GM23338 (cell line): ENCODE measurements at regions not wholly inside any gene's neighbourhood (a gene's known extent, or its start where the extent isn't known, plus 50 kb on each side); places are given as distances from the start of the nearest gene placed in this dataset.

Experiments
- ATAC-seq: fragments of 200-7000 bp; cut with Tn5 transposase; 3 replicates; pipeline ENCODE4 v1.9.1; 2020
- DNase-seq: peaks from one replicate; pipeline ENCODE4 v3.0.0-alpha.2; 2015; ENCODE audit warnings: low spot score
- H2AFZ ChIP-seq: fragments of 200-600 bp; sonication (generic); 2 replicates; pipeline ENCODE4 v1.8.0; 2016; ENCODE audit warnings: antibody characterized with exemption, mild to moderate bottlenecking, moderate library complexity
- H3F3A ChIP-seq: fragments of 200-600 bp; sonication (generic); replicated peaks from 2 replicates; pipeline ENCODE4 v1.8.0; 2017; ENCODE audit warnings: antibody characterized with exemption, mixed run types, low read depth
- H3K27ac ChIP-seq: fragments of 200-600 bp; sonication (generic); 2 replicates; pipeline ENCODE4 v1.6.1; 2016; ENCODE audit warnings: low read depth
- H3K27me3 ChIP-seq: fragments of 200-600 bp; sonication (generic); 2 replicates; pipeline ENCODE4 v1.8.0; 2016; ENCODE audit warnings: mild to moderate bottlenecking, mixed run types, moderate library complexity; ENCODE audit not compliant: insufficient read depth
- H3K36me3 ChIP-seq: fragments of 200-600 bp; sonication (generic); 2 replicates; pipeline ENCODE4 v1.8.0; 2016; ENCODE audit warnings: mild to moderate bottlenecking; ENCODE audit not compliant: insufficient read depth
- H3K4me1 ChIP-seq: fragments of 200-600 bp; sonication (generic); 2 replicates; pipeline ENCODE4 v1.8.0; 2016; ENCODE audit warnings: mild to moderate bottlenecking, moderate library complexity; ENCODE audit not compliant: insufficient read depth
- H3K4me2 ChIP-seq: fragments of 200-600 bp; sonication (generic); 2 replicates; pipeline ENCODE4 v1.7.1; 2017; ENCODE audit warnings: mixed run types
- H3K4me3 ChIP-seq: fragments of 200-600 bp; sonication (generic); 2 replicates; pipeline ENCODE4 v1.6.1; 2016; ENCODE audit warnings: mixed run types
- H3K79me2 ChIP-seq: fragments of 200-600 bp; sonication (generic); replicated peaks from 2 replicates; pipeline ENCODE4 v1.8.0; 2017; ENCODE audit warnings: mild to moderate bottlenecking; ENCODE audit not compliant: insufficient read depth
- H3K9me2 ChIP-seq: fragments of 200-600 bp; sonication (generic); 2 replicates; pipeline ENCODE4 v1.8.0; 2017; ENCODE audit not compliant: insufficient read depth
- H4K20me1 ChIP-seq: fragments of 200-600 bp; sonication (generic); replicated peaks from 2 replicates; pipeline ENCODE4 v1.8.0; 2017; ENCODE audit warnings: mild to moderate bottlenecking; ENCODE audit not compliant: insufficient read depth
- H3K27ac Mint-ChIP-seq: 2 replicates; pipeline ENCODE4 v1.8.0; 2020; ENCODE audit warnings: inconsistent platforms, mild to moderate bottlenecking, moderate library complexity, mixed read lengths
- H3K27me3 Mint-ChIP-seq: 3 replicates; pipeline ENCODE4 v1.8.0; 2022; ENCODE audit warnings: low read depth, mild to moderate bottlenecking, moderate library complexity, mixed read lengths, inconsistent platforms; ENCODE audit not compliant: insufficient read depth, poor library complexity
- H3K36me3 Mint-ChIP-seq: 3 replicates; pipeline ENCODE4 v1.8.0; 2021; ENCODE audit warnings: low read depth, mild to moderate bottlenecking, inconsistent platforms, moderate library complexity, mixed read lengths
- H3K4me1 Mint-ChIP-seq: 3 replicates; pipeline ENCODE4 v1.8.0; 2020; ENCODE audit warnings: mild to moderate bottlenecking, inconsistent platforms, mixed read lengths
- H3K4me3 Mint-ChIP-seq: 3 replicates; pipeline ENCODE4 v1.8.0; 2021; ENCODE audit warnings: moderate library complexity, mild to moderate bottlenecking, inconsistent platforms, mixed read lengths
- H3K9me3 Mint-ChIP-seq: 3 replicates; pipeline ENCODE4 v1.8.0; 2020; ENCODE audit warnings: moderate library complexity, mild to moderate bottlenecking, inconsistent platforms, mixed read lengths
- CREB1 ChIP-seq: fragments of 250-450 bp; sonication (Bioruptor Pico); IDR thresholded peaks from 2 replicates; pipeline ENCODE4 v1.5.0; 2020; ENCODE audit warnings: low read depth, mild to moderate bottlenecking, moderate library complexity
- CTCF ChIP-seq, 2 experiments: fragments of 200-600 bp in 1 of 2; sonication (generic) in 1 of 2; conservative IDR thresholded peaks; 2 replicates each; pipeline versions ENCODE4 v1.5.1 to v1.6.1; 2016 to 2017; ENCODE audit warnings: antibody characterized with exemption in 2 of 2, low read depth in 2 of 2, mild to moderate bottlenecking in 2 of 2, moderate library complexity in 1 of 2
- ETS1 ChIP-seq: IDR thresholded peaks from 2 replicates; pipeline ENCODE4 v1.6.1; 2016; ENCODE audit warnings: antibody characterized with exemption
- EZH2 ChIP-seq: fragments of 200-600 bp; sonication (generic); IDR thresholded peaks from one replicate; pipeline ENCODE4 v1.8.0; 2017; ENCODE audit warnings: antibody characterized with exemption, mild to moderate bottlenecking, low read depth; ENCODE audit not compliant: unreplicated experiment
- EZH2phosphoT487 ChIP-seq: fragments of 200-600 bp; sonication (generic); IDR thresholded peaks from one replicate; pipeline ENCODE4 v1.8.1; 2018; ENCODE audit warnings: antibody characterized with exemption; ENCODE audit not compliant: unreplicated experiment
- JUNB ChIP-seq: IDR thresholded peaks from one replicate; pipeline ENCODE4 v1.6.1; 2016; ENCODE audit warnings: antibody characterized with exemption; ENCODE audit not compliant: unreplicated experiment
- NANOG ChIP-seq: IDR thresholded peaks from 2 replicates; pipeline ENCODE4 v1.6.1; 2016; ENCODE audit warnings: antibody characterized with exemption, borderline replicate concordance
- POLR2AphosphoS5 ChIP-seq: IDR thresholded peaks from 2 replicates; pipeline ENCODE4 v1.6.1; 2016; ENCODE audit warnings: antibody characterized with exemption, low read depth
- REST ChIP-seq: IDR thresholded peaks from one replicate; pipeline ENCODE4 v1.6.1; 2018; ENCODE audit warnings: antibody characterized with exemption; ENCODE audit not compliant: unreplicated experiment
- STAT1 ChIP-seq: IDR thresholded peaks from one replicate; pipeline ENCODE4 v1.6.1; 2016; ENCODE audit warnings: antibody characterized with exemption; ENCODE audit not compliant: unreplicated experiment
- ZNF114 ChIP-seq: fragments of 250-450 bp; sonication (Bioruptor Pico); IDR thresholded peaks from 2 replicates; pipeline ENCODE4 v1.5.0; 2020; ENCODE audit warnings: mild to moderate bottlenecking, moderate library complexity
- ZNF331 ChIP-seq: fragments of 250-450 bp; sonication (Bioruptor Pico); IDR thresholded peaks from 2 replicates; pipeline ENCODE4 v1.5.0; 2020; ENCODE audit warnings: low read depth, mild to moderate bottlenecking, moderate library complexity
- ZNF462 ChIP-seq: fragments of 250-450 bp; sonication (Bioruptor Pico); IDR thresholded peaks from 2 replicates; pipeline ENCODE4 v1.5.0; 2020; ENCODE audit warnings: mild to moderate bottlenecking, moderate library complexity

GRCh38 chr4:10891866-10892265, 207.3 kb upstream of the CLNK start:
- Mint-ChIP-seq H3K9me3 (no peaks in the 10 kb centered on the region), H3K4me1 (peaks cover 5% of the 10 kb centered on the region; the same call in 2 of the 3 replicates), H3K36me3 (no peaks in the 10 kb centered on the region), H3K27ac (no peak overlapping the region), H3K27me3 (peaks cover 5% of the 10 kb centered on the region), H3K4me3 (no peak overlapping the region)
- no peak for TF ChIP-seq NANOG
- no peak for TF ChIP-seq EZH2phosphoT487
- TF ChIP-seq JUNB, result no peak
- TF ChIP-seq CREB1 (CRISPR knock-in tag), result no peak
- no peak for TF ChIP-seq ZNF462 (CRISPR knock-in tag)
- no peak for TF ChIP-seq POLR2AphosphoS5
- no peak for TF ChIP-seq REST
- TF ChIP-seq ZNF114 (CRISPR knock-in tag), result no peak
- TF ChIP-seq CTCF (conservative IDR thresholded peaks at IDR 0.05; ENCODE audit: low read depth in 2 of 2), result no peak
- no peak for TF ChIP-seq STAT1
- TF ChIP-seq ETS1, result no peak
- TF ChIP-seq ZNF331 (CRISPR knock-in tag), result no peak
- TF ChIP-seq EZH2, result no peak
- no peaks in the 10 kb centered on the region for H3K36me3 ChIP-seq
- no peak for DNase-seq
- no peak overlapping the region for H2AFZ ChIP-seq
- ATAC-seq, result no peak
- H3K79me2 ChIP-seq, result no peaks in the 10 kb centered on the region
- H3F3A ChIP-seq, result no peaks in the 10 kb centered on the region
- no peak overlapping the region for H3K4me3 ChIP-seq
- H3K27me3 ChIP-seq, result no peaks in the 10 kb centered on the region
- no peaks in the 10 kb centered on the region for H4K20me1 ChIP-seq
- H3K27ac ChIP-seq, result no peak overlapping the region
- no peak overlapping the region for H3K4me2 ChIP-seq
- no peaks in the 10 kb centered on the region for H3K4me1 ChIP-seq
- peaks cover 10% of the 10 kb centered on the region for H3K9me2 ChIP-seq
